ENCODE measurements at regions not wholly inside any gene's neighbourhood (a gene's known extent, or its start where the extent isn't known, plus 50 kb on each side); places are given as distances from the start of the nearest gene placed in this dataset.

- TF ChIP-seq, protein P1, sequence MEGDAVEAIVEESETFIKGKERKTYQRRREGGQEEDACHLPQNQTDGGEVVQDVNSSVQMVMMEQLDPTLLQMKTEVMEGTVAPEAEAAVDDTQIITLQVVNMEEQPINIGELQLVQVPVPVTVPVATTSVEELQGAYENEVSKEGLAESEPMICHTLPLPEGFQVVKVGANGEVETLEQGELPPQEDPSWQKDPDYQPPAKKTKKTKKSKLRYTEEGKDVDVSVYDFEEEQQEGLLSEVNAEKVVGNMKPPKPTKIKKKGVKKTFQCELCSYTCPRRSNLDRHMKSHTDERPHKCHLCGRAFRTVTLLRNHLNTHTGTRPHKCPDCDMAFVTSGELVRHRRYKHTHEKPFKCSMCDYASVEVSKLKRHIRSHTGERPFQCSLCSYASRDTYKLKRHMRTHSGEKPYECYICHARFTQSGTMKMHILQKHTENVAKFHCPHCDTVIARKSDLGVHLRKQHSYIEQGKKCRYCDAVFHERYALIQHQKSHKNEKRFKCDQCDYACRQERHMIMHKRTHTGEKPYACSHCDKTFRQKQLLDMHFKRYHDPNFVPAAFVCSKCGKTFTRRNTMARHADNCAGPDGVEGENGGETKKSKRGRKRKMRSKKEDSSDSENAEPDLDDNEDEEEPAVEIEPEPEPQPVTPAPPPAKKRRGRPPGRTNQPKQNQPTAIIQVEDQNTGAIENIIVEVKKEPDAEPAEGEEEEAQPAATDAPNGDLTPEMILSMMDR (IDR thresholded peaks at IDR 0.05; ENCODE audit: poor library complexity), result no peak
- no peak for TF ChIP-seq EZH2 (IDR thresholded peaks at IDR 0.05; ENCODE audit: borderline replicate concordance)
- TF ChIP-seq EZH2phosphoT487 (IDR thresholded peaks at IDR 0.05; ENCODE audit: low read depth, severe bottlenecking, unreplicated experiment), result no peak
Observed at GRCh38 chr13:105112561-105112960, 1422.9 kb downstream of the EFNB2 start.

Data from hepatocyte (in vitro differentiated cells).